ENCODE measurements at regions not wholly inside any gene's neighbourhood (a gene's known extent, or its start where the extent isn't known, plus 50 kb on each side); places are given as distances from the start of the nearest gene placed in this dataset.
"Not testable (repeated sequence)": the region's sequence is repeated elsewhere in the genome, so short reads cannot be mapped to it uniquely, and the experiment has no call there.

GRCh38 chr6:6873778-6874177 lies 234.0 kb upstream of the RREB1 start:
- intact Hi-C loops (cut with DNase I; ENCODE audit: low total_unique reads): no loop called here
- no peak for TF ChIP-seq POLR2AphosphoS5 (IDR thresholded peaks at IDR 0.05)
- no peak for TF ChIP-seq CTCF (IDR thresholded peaks at IDR 0.05 in 8 of 11, conservative IDR thresholded peaks at IDR 0.05 in 3 of 11)
- TF ChIP-seq POLR2A (IDR thresholded peaks at IDR 0.05): no peak
- Histone ChIP-seq H3K27me3 (replicated peaks in 1 of 7) (no peaks in the 10 kb centered on the region), H3K4me3 (no peak overlapping the region), H3K4me1 (peaks cover 0 to 10% (median 1%) of the 10 kb centered on the region in 6 donors), H3K9me3 (no peaks in the 10 kb centered on the region), H3K27ac (no peak overlapping the region), H3K36me3 (no peaks in the 10 kb centered on the region)
- 51 to 79% (median 62%) methylated on average over 6 of the region's 6 CpGs for WGBS, 5 donors
- no peak for DNase-seq

- H3K9me3 ChIP-seq: no peaks in the 10 kb centered on the region
- no peak for DNase-seq
- intact Hi-C loops (cut with DNase I; ENCODE audit: low total_unique reads): no loop called here
- peaks cover 0 to 12% (median 6%) of the 10 kb centered on the region in 6 donors for H3K4me1 ChIP-seq
- WGBS, 5 donors: 49 to 80% (median 71%) methylated on average over 5 of the region's 5 CpGs
- H3K4me3 ChIP-seq: no peak overlapping the region
- H3K27me3 ChIP-seq (replicated peaks in 1 of 7): no peaks in the 10 kb centered on the region
- TF ChIP-seq POLR2AphosphoS5 (IDR thresholded peaks at IDR 0.05) (no peak), POLR2A (IDR thresholded peaks at IDR 0.05) (no peak), CTCF (IDR thresholded peaks at IDR 0.05 in 8 of 11, conservative IDR thresholded peaks at IDR 0.05 in 3 of 11) (no peak)
- no peaks in the 10 kb centered on the region for H3K36me3 ChIP-seq
- peak overlapping the region in 2 of 8 donors; percentile 13 to 28 for H3K27ac ChIP-seq
Measured at GRCh38 chr6:6875818-6876470, 231.8 kb upstream of the RREB1 start.

- peaks cover 0 to 12% (median 4%) of the 10 kb centered on the region in 6 donors for H3K4me1 ChIP-seq
- intact Hi-C loops (cut with DNase I; ENCODE audit: low total_unique reads); DNase-seq; H3K36me3 ChIP-seq; H3K27ac ChIP-seq; H3K27me3 ChIP-seq (replicated peaks in 1 of 7); H3K9me3 ChIP-seq; H3K4me3 ChIP-seq: not testable (repeated sequence)
- 92 to 99% (median 94%) methylated on average over 5 of the region's 5 CpGs for WGBS, 5 donors
Measured at GRCh38 chr6:6877792-6878191, 230.0 kb upstream of the RREB1 start.

GRCh38 chr6:6878887-6879585 lies 228.7 kb upstream of the RREB1 start:
- no peaks in the 10 kb centered on the region for H3K9me3 ChIP-seq
- WGBS, 5 donors: 70 to 79% (median 76%) methylated on average over 7 of the region's 7 CpGs
- DNase-seq: no peak
- no peaks in the 10 kb centered on the region for H3K27me3 ChIP-seq (replicated peaks in 1 of 7)
- H3K4me1 ChIP-seq: peaks cover 0 to 15% (median 7%) of the 10 kb centered on the region in 6 donors
- H3K36me3 ChIP-seq: no peaks in the 10 kb centered on the region
- peak overlapping the region in 4 of 8 donors; percentile 0 to 49 (median 41) for H3K27ac ChIP-seq
- no peak overlapping the region for H3K4me3 ChIP-seq
- TF ChIP-seq POLR2AphosphoS5 (IDR thresholded peaks at IDR 0.05) (no peak), POLR2A (IDR thresholded peaks at IDR 0.05) (no peak)
- intact Hi-C loops (cut with DNase I; ENCODE audit: low total_unique reads): no loop called here

- H3K27me3 ChIP-seq (replicated peaks in 1 of 7); intact Hi-C loops (cut with DNase I; ENCODE audit: low total_unique reads); H3K9me3 ChIP-seq; DNase-seq; H3K4me3 ChIP-seq; H3K36me3 ChIP-seq: not testable (repeated sequence)
- H3K27ac ChIP-seq: peak overlapping the region in 3 of 8 donors; percentile 35 to 49 (median 47)
- 56 to 77% (median 63%) methylated on average over 6 of the region's 6 CpGs for WGBS, 5 donors
- peaks cover 0 to 20% (median 7%) of the 10 kb centered on the region in 6 donors for H3K4me1 ChIP-seq
Measured at GRCh38 chr6:6879586-6879974, 228.2 kb upstream of the RREB1 start.
